Astrocyte (in vitro differentiated cells and primary cell): ENCODE measurements at regions not wholly inside any gene's neighbourhood (a gene's known extent, or its start where the extent isn't known, plus 50 kb on each side); places are given as distances from the start of the nearest gene placed in this dataset.

Source experiments
- DNase-seq: peaks from one replicate; pipeline ENCODE4 v3.0.0-alpha.2; 2010; ENCODE audit warnings: low read depth
- FAIRE-seq: peaks from 2 replicates; lab custom pipeline; 2011; peaks lifted over from hg19 to GRCh38; lab: Jason Lieb, UNC
- H2AFZ ChIP-seq: 2 replicates; pipeline ENCODE4 v1.6.0; 2012; ENCODE audit warnings: low read depth, low read length, inconsistent platforms
- H3K27ac ChIP-seq: 2 replicates; pipeline ENCODE4 v1.5.1; 2011; ENCODE audit warnings: low read depth, low read length, inconsistent platforms
- H3K27me3 ChIP-seq: 2 replicates; pipeline ENCODE4 v1.6.0; 2011; ENCODE audit warnings: low read length, inconsistent platforms; ENCODE audit not compliant: insufficient read depth
- H3K36me3 ChIP-seq: 2 replicates; pipeline ENCODE4 v1.5.1; 2011; ENCODE audit warnings: low read length, inconsistent platforms; ENCODE audit not compliant: insufficient read depth
- H3K4me1 ChIP-seq: 2 replicates; pipeline ENCODE4 v1.5.1; 2011; ENCODE audit warnings: low read length, inconsistent platforms; ENCODE audit not compliant: insufficient read depth
- H3K4me2 ChIP-seq: 2 replicates; pipeline ENCODE4 v1.6.0; 2012; ENCODE audit warnings: low read length, inconsistent platforms
- H3K4me3 ChIP-seq: 2 replicates; pipeline ENCODE4 v1.5.1; 2011; ENCODE audit warnings: low read depth, mild to moderate bottlenecking, low read length, inconsistent platforms; ENCODE audit not compliant: insufficient read depth
- H3K79me2 ChIP-seq: 2 replicates; pipeline ENCODE4 v1.6.0; 2012; ENCODE audit warnings: mild to moderate bottlenecking, low read length, inconsistent platforms; ENCODE audit not compliant: insufficient read depth
- H3K9ac ChIP-seq: 2 replicates; pipeline ENCODE4 v1.6.0; 2012; ENCODE audit warnings: mild to moderate bottlenecking, low read length, inconsistent platforms
- H3K9me3 ChIP-seq: 2 replicates; pipeline ENCODE4 v1.5.1; 2012; ENCODE audit warnings: low read depth, mild to moderate bottlenecking, low read length, inconsistent platforms; ENCODE audit not compliant: insufficient read depth
- H4K20me1 ChIP-seq: 2 replicates; pipeline ENCODE4 v1.6.0; 2012; ENCODE audit warnings: low read length, inconsistent platforms; ENCODE audit not compliant: insufficient read depth
- H3K27ac Mint-ChIP-seq: one replicate; pipeline ENCODE4 v1.8.0; 2021; ENCODE audit warnings: mild to moderate bottlenecking, mixed read lengths; ENCODE audit not compliant: unreplicated experiment
- H3K27me3 Mint-ChIP-seq: one replicate; pipeline ENCODE4 v1.8.0; 2021; ENCODE audit warnings: low read depth, mixed read lengths; ENCODE audit not compliant: unreplicated experiment
- H3K36me3 Mint-ChIP-seq: one replicate; pipeline ENCODE4 v1.8.0; 2021; ENCODE audit warnings: low read depth, mixed read lengths; ENCODE audit not compliant: unreplicated experiment
- H3K4me1 Mint-ChIP-seq: one replicate; pipeline ENCODE4 v1.8.0; 2021; ENCODE audit warnings: low read depth, mixed read lengths; ENCODE audit not compliant: unreplicated experiment
- H3K4me3 Mint-ChIP-seq: one replicate; pipeline ENCODE4 v1.8.0; 2021; ENCODE audit warnings: mild to moderate bottlenecking, moderate library complexity, mixed read lengths; ENCODE audit not compliant: unreplicated experiment
- H3K9me3 Mint-ChIP-seq: one replicate; pipeline ENCODE4 v1.8.0; 2021; ENCODE audit warnings: mild to moderate bottlenecking, mixed read lengths; ENCODE audit not compliant: unreplicated experiment
- EZH2 ChIP-seq: IDR thresholded peaks from 2 replicates; pipeline ENCODE4 v1.6.1; 2012; ENCODE audit warnings: mild to moderate bottlenecking, low read length, inconsistent platforms; ENCODE audit not compliant: insufficient read depth
- TF ChIP-seq, protein P1 (sequence below): IDR thresholded peaks from 2 replicates; pipeline ENCODE4 v1.5.1; 2011; ENCODE audit warnings: low read depth, mild to moderate bottlenecking, inconsistent platforms, low read length, moderate library complexity; ENCODE audit not compliant: insufficient read depth

DNA sequence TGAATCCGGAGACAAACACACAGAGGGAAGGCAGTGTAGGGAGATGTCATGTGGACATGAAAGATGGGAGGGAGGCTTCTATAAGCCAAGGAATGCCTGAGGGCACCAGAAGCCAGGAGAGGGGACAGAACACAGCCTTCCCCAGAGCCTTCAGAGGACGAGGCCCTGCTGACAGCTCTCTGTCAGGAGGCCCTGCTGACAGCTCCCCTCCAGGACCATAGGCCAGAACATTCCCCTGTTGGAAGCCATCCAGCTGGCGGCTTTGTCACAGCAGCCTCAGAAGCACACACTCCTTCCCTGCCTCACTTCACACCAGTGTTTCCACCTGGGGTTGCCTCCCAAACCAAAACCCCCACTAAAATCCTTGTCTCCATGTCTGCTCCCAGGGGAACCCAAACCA lies 171.3 kb upstream of the ID2 start:
- Histone ChIP-seq H3K27ac (no peak overlapping the region), H2AFZ (no peak overlapping the region), H4K20me1 (no peaks in the 10 kb centered on the region), H3K4me3 (no peak overlapping the region), H3K4me1 (peaks cover 8% of the 10 kb centered on the region), H3K36me3 (no peaks in the 10 kb centered on the region), H3K4me2 (no peak overlapping the region), H3K9ac (no peak overlapping the region), H3K27me3 (peaks cover 5% of the 10 kb centered on the region), H3K79me2 (no peaks in the 10 kb centered on the region), H3K9me3 (no peaks in the 10 kb centered on the region)
- no peak for TF ChIP-seq EZH2
- TF ChIP-seq, protein P1, sequence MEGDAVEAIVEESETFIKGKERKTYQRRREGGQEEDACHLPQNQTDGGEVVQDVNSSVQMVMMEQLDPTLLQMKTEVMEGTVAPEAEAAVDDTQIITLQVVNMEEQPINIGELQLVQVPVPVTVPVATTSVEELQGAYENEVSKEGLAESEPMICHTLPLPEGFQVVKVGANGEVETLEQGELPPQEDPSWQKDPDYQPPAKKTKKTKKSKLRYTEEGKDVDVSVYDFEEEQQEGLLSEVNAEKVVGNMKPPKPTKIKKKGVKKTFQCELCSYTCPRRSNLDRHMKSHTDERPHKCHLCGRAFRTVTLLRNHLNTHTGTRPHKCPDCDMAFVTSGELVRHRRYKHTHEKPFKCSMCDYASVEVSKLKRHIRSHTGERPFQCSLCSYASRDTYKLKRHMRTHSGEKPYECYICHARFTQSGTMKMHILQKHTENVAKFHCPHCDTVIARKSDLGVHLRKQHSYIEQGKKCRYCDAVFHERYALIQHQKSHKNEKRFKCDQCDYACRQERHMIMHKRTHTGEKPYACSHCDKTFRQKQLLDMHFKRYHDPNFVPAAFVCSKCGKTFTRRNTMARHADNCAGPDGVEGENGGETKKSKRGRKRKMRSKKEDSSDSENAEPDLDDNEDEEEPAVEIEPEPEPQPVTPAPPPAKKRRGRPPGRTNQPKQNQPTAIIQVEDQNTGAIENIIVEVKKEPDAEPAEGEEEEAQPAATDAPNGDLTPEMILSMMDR, result no peak
- H3K4me1 Mint-ChIP-seq, result peaks cover 4% of the 10 kb centered on the region
- H3K27me3 Mint-ChIP-seq, result peaks cover 17% of the 10 kb centered on the region
- FAIRE-seq, result no peak
- H3K9me3 Mint-ChIP-seq, result peaks cover 35% of the 10 kb centered on the region
- no peak overlapping the region for H3K4me3 Mint-ChIP-seq
- H3K27ac Mint-ChIP-seq, result no peak overlapping the region
- peaks cover 4% of the 10 kb centered on the region for H3K36me3 Mint-ChIP-seq
- no peak for DNase-seq

DNA sequence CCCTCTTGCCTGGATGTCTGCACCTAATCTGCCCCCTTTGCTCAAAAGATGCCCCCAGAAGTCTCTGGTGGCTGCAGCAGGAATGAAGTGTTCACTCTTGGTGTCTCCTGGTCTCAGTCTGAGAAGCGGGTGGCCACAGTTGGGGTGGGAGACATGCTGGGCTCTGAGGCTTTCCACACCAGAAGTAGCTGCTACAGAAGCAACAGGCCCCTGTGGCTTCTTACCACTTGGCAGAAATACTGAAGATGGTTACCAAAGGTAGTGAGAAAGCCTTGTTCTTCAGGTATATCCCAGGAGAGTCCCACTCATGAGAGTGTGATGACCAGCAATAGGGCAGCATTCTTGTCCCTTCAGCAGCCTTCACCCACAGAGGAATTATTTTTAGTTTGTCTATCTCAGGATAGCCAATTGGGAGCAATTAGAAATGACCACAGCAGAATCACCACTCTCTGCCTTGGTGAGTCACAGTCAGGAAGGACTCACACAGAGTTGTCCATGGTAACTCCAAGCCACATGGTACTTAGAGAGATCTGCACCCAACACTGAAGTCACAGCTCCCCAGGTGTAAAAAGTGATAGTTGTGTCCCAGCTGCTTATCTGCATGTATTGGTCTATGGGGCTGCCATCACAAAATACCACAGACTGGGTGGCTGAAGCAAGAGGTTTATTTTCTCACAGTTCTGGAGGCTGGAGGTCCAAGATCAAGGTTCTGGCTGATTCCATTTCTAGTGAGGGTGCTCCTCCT lies 169.8 kb upstream of the ID2 start:
- Histone ChIP-seq H3K9me3 (no peaks in the 10 kb centered on the region), H3K79me2 (no peaks in the 10 kb centered on the region), H4K20me1 (no peaks in the 10 kb centered on the region), H3K9ac (no peak overlapping the region), H3K4me2 (peak overlapping the region; percentile 43), H3K4me3 (no peak overlapping the region), H3K4me1 (peaks cover 8% of the 10 kb centered on the region), H3K27me3 (peaks cover 5% of the 10 kb centered on the region), H2AFZ (no peak overlapping the region), H3K27ac (no peak overlapping the region), H3K36me3 (no peaks in the 10 kb centered on the region)
- Mint-ChIP-seq H3K27ac (peak overlapping the region; percentile 1), H3K4me1 (peaks cover 4% of the 10 kb centered on the region), H3K9me3 (peaks cover 29% of the 10 kb centered on the region), H3K27me3 (peaks cover 21% of the 10 kb centered on the region), H3K4me3 (no peak overlapping the region), H3K36me3 (peaks cover 4% of the 10 kb centered on the region)
- DNase-seq, result peak; percentile 77
- FAIRE-seq, result peak; percentile 84
- no peak for TF ChIP-seq EZH2
- TF ChIP-seq, protein P1, result no peak
